ENCODE measurements at regions not wholly inside any gene's neighbourhood (a gene's known extent, or its start where the extent isn't known, plus 50 kb on each side); places are given as distances from the start of the nearest gene placed in this dataset.

DNA sequence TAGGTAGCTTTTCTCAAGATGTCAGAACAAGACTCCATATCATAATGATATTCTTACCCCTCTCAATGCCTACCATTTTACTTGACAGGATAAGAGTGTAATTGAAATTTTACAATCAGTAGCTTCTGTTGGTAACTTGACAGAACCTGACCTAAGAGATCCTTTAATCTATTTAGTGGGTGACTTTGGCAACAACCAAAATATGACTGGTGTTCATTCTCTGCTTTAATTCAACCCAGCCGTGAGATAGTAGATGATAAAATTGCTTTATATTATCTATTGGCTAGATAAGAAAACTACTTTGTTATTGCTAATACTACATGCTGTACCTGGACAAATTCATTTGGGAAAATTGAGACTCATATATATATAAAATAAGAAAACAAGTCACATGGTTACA, 770.2 kb upstream of the NXPH2 start:
- no peak for TF ChIP-seq TAF1 (IDR thresholded peaks at IDR 0.05; ENCODE audit: low read depth)
- no peak for TF ChIP-seq CEBPB (IDR thresholded peaks at IDR 0.05)
- no peak for TF ChIP-seq EP300 (IDR thresholded peaks at IDR 0.05; ENCODE audit: borderline replicate concordance)
- TF ChIP-seq, protein P1, sequence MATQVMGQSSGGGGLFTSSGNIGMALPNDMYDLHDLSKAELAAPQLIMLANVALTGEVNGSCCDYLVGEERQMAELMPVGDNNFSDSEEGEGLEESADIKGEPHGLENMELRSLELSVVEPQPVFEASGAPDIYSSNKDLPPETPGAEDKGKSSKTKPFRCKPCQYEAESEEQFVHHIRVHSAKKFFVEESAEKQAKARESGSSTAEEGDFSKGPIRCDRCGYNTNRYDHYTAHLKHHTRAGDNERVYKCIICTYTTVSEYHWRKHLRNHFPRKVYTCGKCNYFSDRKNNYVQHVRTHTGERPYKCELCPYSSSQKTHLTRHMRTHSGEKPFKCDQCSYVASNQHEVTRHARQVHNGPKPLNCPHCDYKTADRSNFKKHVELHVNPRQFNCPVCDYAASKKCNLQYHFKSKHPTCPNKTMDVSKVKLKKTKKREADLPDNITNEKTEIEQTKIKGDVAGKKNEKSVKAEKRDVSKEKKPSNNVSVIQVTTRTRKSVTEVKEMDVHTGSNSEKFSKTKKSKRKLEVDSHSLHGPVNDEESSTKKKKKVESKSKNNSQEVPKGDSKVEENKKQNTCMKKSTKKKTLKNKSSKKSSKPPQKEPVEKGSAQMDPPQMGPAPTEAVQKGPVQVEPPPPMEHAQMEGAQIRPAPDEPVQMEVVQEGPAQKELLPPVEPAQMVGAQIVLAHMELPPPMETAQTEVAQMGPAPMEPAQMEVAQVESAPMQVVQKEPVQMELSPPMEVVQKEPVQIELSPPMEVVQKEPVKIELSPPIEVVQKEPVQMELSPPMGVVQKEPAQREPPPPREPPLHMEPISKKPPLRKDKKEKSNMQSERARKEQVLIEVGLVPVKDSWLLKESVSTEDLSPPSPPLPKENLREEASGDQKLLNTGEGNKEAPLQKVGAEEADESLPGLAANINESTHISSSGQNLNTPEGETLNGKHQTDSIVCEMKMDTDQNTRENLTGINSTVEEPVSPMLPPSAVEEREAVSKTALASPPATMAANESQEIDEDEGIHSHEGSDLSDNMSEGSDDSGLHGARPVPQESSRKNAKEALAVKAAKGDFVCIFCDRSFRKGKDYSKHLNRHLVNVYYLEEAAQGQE (IDR thresholded peaks at IDR 0.05; ENCODE audit: low read depth): no peak
- TF ChIP-seq, protein P2, sequence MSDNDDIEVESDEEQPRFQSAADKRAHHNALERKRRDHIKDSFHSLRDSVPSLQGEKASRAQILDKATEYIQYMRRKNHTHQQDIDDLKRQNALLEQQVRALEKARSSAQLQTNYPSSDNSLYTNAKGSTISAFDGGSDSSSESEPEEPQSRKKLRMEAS (IDR thresholded peaks at IDR 0.05): no peak
- no peak for TF ChIP-seq EGR1 (IDR thresholded peaks at IDR 0.05)

Data from Ishikawa (cell line).